IMR-90 (cell line): ENCODE measurements at regions not wholly inside any gene's neighbourhood (a gene's known extent, or its start where the extent isn't known, plus 50 kb on each side); places are given as distances from the start of the nearest gene placed in this dataset.

Experiments
- ATAC-seq: fragments of 200-7000 bp; cut with Tn5 transposase; 2 replicates; pipeline ENCODE4 v1.9.1; 2020; ENCODE audit warnings: low read depth, mild to moderate bottlenecking, moderate library complexity
- BruUV-seq: library from RNA; stranded (reverse); fragments of 400-500 nt; replicated peaks from 2 replicates; lab custom pipeline; 2021; lab: Mats Ljungman, UMichigan
- CTCF ChIA-PET: fragments of 300-600 bp; formaldehyde crosslinking; extraction: SDS; loops from one replicate; lab custom pipeline; 2021; ENCODE audit warnings: antibody characterized with exemption; lab: Yijun Ruan, JAX
- POLR2A ChIA-PET: fragments of 300-600 bp; sonication (Branson Sonifier 250); formaldehyde crosslinking; loops from one replicate; lab custom pipeline; 2022; ENCODE audit warnings: antibody characterized with exemption; ENCODE audit not compliant: unreplicated experiment; lab: Charles Lee
- DNase-seq: peaks from one replicate; pipeline ENCODE4 v3.0.0; 2013
- H2AFZ ChIP-seq: replicated peaks from 2 replicates; pipeline ENCODE3; 2013; ENCODE audit warnings: low read length, mild to moderate bottlenecking; ENCODE audit not compliant: poor library complexity
- H2AK5ac ChIP-seq: 2 replicates; pipeline ENCODE4 v1.6.1; 2013; ENCODE audit warnings: low read depth, low read length, inconsistent platforms
- H2AK9ac ChIP-seq: replicated peaks from 2 replicates; pipeline ENCODE3; 2013; ENCODE audit warnings: mild to moderate bottlenecking, low read depth, low read length, moderate library complexity; ENCODE audit not compliant: poor library complexity
- H2BK120ac ChIP-seq: 2 replicates; pipeline ENCODE4 v1.6.1; 2013; ENCODE audit warnings: low read depth, low read length, inconsistent platforms
- H2BK15ac ChIP-seq: 3 replicates; pipeline ENCODE4 v1.6.1; 2013; ENCODE audit warnings: low read depth, low read length, inconsistent platforms
- H2BK20ac ChIP-seq: 2 replicates; pipeline ENCODE4 v1.6.1; 2013; ENCODE audit warnings: low read depth, mild to moderate bottlenecking, inconsistent platforms, low read length, moderate library complexity
- H2BK5ac ChIP-seq: 2 replicates; pipeline ENCODE4 v1.6.1; 2013; ENCODE audit warnings: mild to moderate bottlenecking, low read depth, low read length, inconsistent platforms; ENCODE audit not compliant: poor library complexity, severe bottlenecking
- H3K14ac ChIP-seq: replicated peaks from 2 replicates; pipeline ENCODE4 v1.6.1; 2013; ENCODE audit warnings: low read depth, low read length, inconsistent platforms
- H3K18ac ChIP-seq: 2 replicates; pipeline ENCODE4 v1.6.1; 2013; ENCODE audit warnings: low read depth, low read length, control low read depth
- H3K23ac ChIP-seq: 2 replicates; pipeline ENCODE4 v1.6.1; 2013; ENCODE audit warnings: low read depth, low read length, inconsistent platforms
- H3K27ac ChIP-seq: 2 replicates; pipeline ENCODE4 v1.5.1; 2013; ENCODE audit warnings: mild to moderate bottlenecking, control low read depth, low read length; ENCODE audit not compliant: insufficient read depth
- H3K27me3 ChIP-seq: 2 replicates; pipeline ENCODE4 v1.6.1; 2013; ENCODE audit warnings: low read length; ENCODE audit not compliant: control insufficient read depth, insufficient read depth
- H3K36me3 ChIP-seq: 2 replicates; pipeline ENCODE4 v1.6.1; 2013; ENCODE audit warnings: low read length, mixed read lengths; ENCODE audit not compliant: control insufficient read depth, insufficient read depth
- H3K4ac ChIP-seq: 2 replicates; pipeline ENCODE4 v1.6.1; 2013; ENCODE audit warnings: low read depth, low read length, inconsistent platforms
- H3K4me1 ChIP-seq: 2 replicates; pipeline ENCODE4 v1.6.1; 2013; ENCODE audit warnings: low read length, mixed read lengths; ENCODE audit not compliant: control insufficient read depth, insufficient read depth
- H3K4me2 ChIP-seq: 2 replicates; pipeline ENCODE4 v1.6.1; 2013; ENCODE audit warnings: low read depth, mild to moderate bottlenecking, control low read depth, low read length, moderate library complexity
- H3K4me3 ChIP-seq: 2 replicates; pipeline ENCODE4 v1.5.1; 2013; ENCODE audit warnings: low read depth, mild to moderate bottlenecking, control low read depth, low read length, moderate library complexity; ENCODE audit not compliant: insufficient read depth
- H3K56ac ChIP-seq: 2 replicates; pipeline ENCODE4 v1.6.1; 2013; ENCODE audit warnings: low read length, inconsistent platforms; ENCODE audit not compliant: insufficient read depth; ENCODE audit errors: extremely low read depth
- H3K79me1 ChIP-seq, 2 experiments: 2 replicates each; pipeline ENCODE4 v1.6.1; 2013; ENCODE audit warnings: low read length in 2 of 2, inconsistent platforms in 1 of 2, low read depth in 1 of 2
- H3K9ac ChIP-seq: 2 replicates; pipeline ENCODE4 v1.6.1; 2013; ENCODE audit warnings: low read depth, low read length, control low read depth
- H3K9me1 ChIP-seq: 2 replicates; pipeline ENCODE4 v1.6.1; 2013; ENCODE audit warnings: low read length, inconsistent platforms; ENCODE audit not compliant: insufficient read depth
- H3K9me3 ChIP-seq: 2 replicates; pipeline ENCODE4 v1.6.1; 2013; ENCODE audit warnings: low read length; ENCODE audit not compliant: control insufficient read depth, insufficient read depth
- H4K20me1 ChIP-seq: 2 replicates; pipeline ENCODE4 v1.6.1; 2013; ENCODE audit warnings: low read length, inconsistent platforms; ENCODE audit not compliant: insufficient read depth
- H4K5ac ChIP-seq: 2 replicates; pipeline ENCODE4 v1.6.1; 2013; ENCODE audit warnings: mild to moderate bottlenecking, low read depth, low read length, control low read depth
- H4K8ac ChIP-seq, 2 experiments: 2 replicates each; pipeline ENCODE4 v1.6.1; 2013; ENCODE audit warnings: low read depth in 2 of 2, low read length in 2 of 2, control low read depth in 1 of 2, inconsistent platforms in 1 of 2
- H4K91ac ChIP-seq: 2 replicates; pipeline ENCODE4 v1.6.1; 2013; ENCODE audit warnings: low read depth, low read length, inconsistent platforms; ENCODE audit not compliant: insufficient read depth
- BHLHE40 ChIP-seq: fragments of 150-350 bp; IDR thresholded peaks from 2 replicates; pipeline ENCODE4 v1.6.1; 2016; ENCODE audit warnings: mild to moderate bottlenecking, low read depth, low read length
- CEBPB ChIP-seq: IDR thresholded peaks from 2 replicates; pipeline ENCODE4 v1.6.1; 2012; ENCODE audit warnings: low read depth, low read length, improper control_type of control experiment
- CHD1 ChIP-seq: IDR thresholded peaks from 2 replicates; pipeline ENCODE4 v1.6.1; 2012; ENCODE audit warnings: low read depth, low read length, improper control_type of control experiment
- CTCF ChIP-seq: conservative IDR thresholded peaks from 2 replicates; pipeline ENCODE4 v1.5.1; 2012; ENCODE audit warnings: mild to moderate bottlenecking, low read depth, low read length, improper control_type of control experiment
- ELK1 ChIP-seq: fragments of 150-350 bp; IDR thresholded peaks from 2 replicates; pipeline ENCODE4 v1.6.1; 2016; ENCODE audit warnings: low read depth, mild to moderate bottlenecking, low read length, moderate library complexity, borderline replicate concordance
- FOS ChIP-seq: fragments of 150-350 bp; IDR thresholded peaks from 2 replicates; pipeline ENCODE4 v1.6.1; 2016; ENCODE audit warnings: low read depth, low read length
- MAFK ChIP-seq: IDR thresholded peaks from 2 replicates; pipeline ENCODE4 v1.6.1; 2012; ENCODE audit warnings: low read depth, low read length, improper control_type of control experiment
- MAZ ChIP-seq: IDR thresholded peaks from 2 replicates; pipeline ENCODE4 v1.6.1; 2012; ENCODE audit warnings: low read depth, mild to moderate bottlenecking, low read length, improper control_type of control experiment, moderate library complexity, borderline replicate concordance
- MXI1 ChIP-seq: IDR thresholded peaks from 2 replicates; pipeline ENCODE4 v1.6.1; 2012; ENCODE audit warnings: low read depth, mild to moderate bottlenecking, low read length, moderate library complexity, borderline replicate concordance
- NFE2L2 ChIP-seq: fragments of 150-350 bp; IDR thresholded peaks from 2 replicates; pipeline ENCODE4 v1.6.1; 2016; ENCODE audit warnings: low read depth, mild to moderate bottlenecking, low read length
- RAD21 ChIP-seq: IDR thresholded peaks from 2 replicates; pipeline ENCODE4 v1.6.1; 2012; ENCODE audit warnings: low read length, improper control_type of control experiment
- RCOR1 ChIP-seq: IDR thresholded peaks from 2 replicates; pipeline ENCODE4 v1.6.1; 2012; ENCODE audit warnings: mild to moderate bottlenecking, low read length, improper control_type of control experiment; ENCODE audit not compliant: insufficient replicate concordance
- SMC3 ChIP-seq: fragments of 150-350 bp; IDR thresholded peaks from 2 replicates; pipeline ENCODE4 v1.6.1; 2016; ENCODE audit warnings: low read depth, mild to moderate bottlenecking, antibody characterized with exemption, low read length, moderate library complexity
- WGBS, 2 experiments: methylation state at CpG; one replicate each; pipeline versions ENCODE4 v1.1.5 to v1.1.7; 2013; ENCODE audit warnings: missing lambda C conversion rate in 2 of 2; ENCODE audit not compliant: insufficient read length in 1 of 2; ENCODE audit errors: extremely low coverage in 2 of 2; 5-methylcytosine and 5-hydroxymethylcytosine counted together
- dilution Hi-C: fragments of 300-500 bp; cut with HindIII; formaldehyde crosslinking; loops from one replicate; pipeline ENCODE4 v1.14.3; 2018; ENCODE audit warnings: low sequenced_read_pairs; ENCODE audit not compliant: unreplicated experiment
- in situ Hi-C: fragments of 300-500 bp; cut with MboI; formaldehyde crosslinking; loops from 3 replicates; pipeline ENCODE4 v1.14.3; 2019; ENCODE audit warnings: low sequenced_read_pairs, inconsistent platforms, mixed read lengths
- intact Hi-C: fragments of 100-400 bp; cut with micrococcal nuclease; formaldehyde crosslinking; loops from 2 replicates; pipeline ENCODE4 v1.10.0; 2022

GRCh38 chr2:150125708-150126107 lies 361.8 kb downstream of the RND3 start:
- H2BK5ac ChIP-seq, result peak overlapping the region; percentile 21
- H2BK20ac ChIP-seq, result peak overlapping the region; percentile 36; the same call in 1 of the 2 replicates
- BruUV-seq, result no TSS peak
- H4K8ac ChIP-seq, result no peak overlapping the region
- CTCF ChIA-PET, result interaction anchor here (0.6 kb wide), 2 partner anchors 481 to 505 kb away, joined by 3 to 6 read pairs; no protein-coding TSS in a partner anchor
- no peak overlapping the region for H3K56ac ChIP-seq
- H3K18ac ChIP-seq, result peak overlapping the region; percentile 3; the same call in 1 of the 2 replicates
- no peak overlapping the region for H4K5ac ChIP-seq
- peak overlapping the region; percentile 49; the same call in 2 of the 3 replicates for H2BK15ac ChIP-seq
- H3K9ac ChIP-seq, result no peak overlapping the region
- in situ Hi-C loops (loop anchor here (25.0 kb wide), 2 partner anchors 337 to 1112 kb away; no protein-coding TSS in a partner anchor), dilution Hi-C loops (no loop called here), intact Hi-C loops (loop anchor here (5.0 to 10.0 kb wide), 2 partner anchors 107 to 531 kb away; no protein-coding TSS in a partner anchor)
- H3K9me1 ChIP-seq, result peaks cover 14% of the 10 kb centered on the region
- H3K27me3 ChIP-seq, result no peaks in the 10 kb centered on the region
- H3K4me3 ChIP-seq, result no peak overlapping the region
- no peaks in the 10 kb centered on the region for H3K9me3 ChIP-seq
- no peaks in the 10 kb centered on the region for H3K79me1 ChIP-seq
- H2AK5ac ChIP-seq, result peak overlapping the region; percentile 41; the same call in 1 of the 2 replicates
- no peak overlapping the region for H3K27ac ChIP-seq
- ATAC-seq (peak; percentile 65), DNase-seq (peak; percentile 86)
- H3K4me1 ChIP-seq, result peaks cover 13% of the 10 kb centered on the region
- 50% methylated on average over 1 of the region's 9 CpGs; no CpG with 5 or more reads in 1 of the 2 experiments for WGBS, 2 experiments
- no peak overlapping the region for H3K4me2 ChIP-seq
- POLR2A ChIA-PET, result no interaction called here
- peak overlapping the region; percentile 27 for H2AFZ ChIP-seq
- TF ChIP-seq ELK1 (no peak), FOS (peak; percentile 65; the same call in 1 of the 2 replicates), CEBPB (no peak), RAD21 (peak; percentile 35; the same call in 1 of the 2 replicates), MAZ (no peak), NFE2L2 (no peak), RCOR1 (no peak), MAFK (no peak), MXI1 (no peak), SMC3 (peak; percentile 32; the same call in 1 of the 2 replicates), BHLHE40 (peak; percentile 95), CTCF (peak; percentile 21; the same call in 1 of the 2 replicates), CHD1 (no peak)
- H3K14ac ChIP-seq, result peak overlapping the region; percentile 17; the same call in 1 of the 2 replicates
- peak overlapping the region; percentile 35; the same call in 1 of the 2 replicates for H2BK120ac ChIP-seq
- no peak overlapping the region for H2AK9ac ChIP-seq
- no peak overlapping the region; the same call in 1 of the 2 replicates for H3K23ac ChIP-seq
- no peak overlapping the region for H4K91ac ChIP-seq
- H3K4ac ChIP-seq, result peak overlapping the region; percentile 23
- no peaks in the 10 kb centered on the region for H3K36me3 ChIP-seq
- H4K20me1 ChIP-seq, result no peaks in the 10 kb centered on the region
